SJCRH30 (cell line): ENCODE measurements at regions not wholly inside any gene's neighbourhood (a gene's known extent, or its start where the extent isn't known, plus 50 kb on each side); places are given as distances from the start of the nearest gene placed in this dataset.

Experiments used
- DNase-seq, 2 experiments: peaks; one replicate each; pipeline ENCODE4 v3.0.0-alpha.2; 2015 to 2020
- H3K27ac ChIP-seq: fragments of 250-450 bp; sonication (Bioruptor Pico); 2 replicates; pipeline ENCODE4 v1.5.1; 2020; ENCODE audit warnings: mild to moderate bottlenecking, moderate library complexity
- H3K27me3 ChIP-seq: fragments of 250-450 bp; sonication (Bioruptor Pico); 2 replicates; pipeline ENCODE4 v1.5.1; 2020; ENCODE audit warnings: mild to moderate bottlenecking, moderate library complexity
- H3K36me3 ChIP-seq: fragments of 250-450 bp; sonication (Bioruptor Pico); 2 replicates; pipeline ENCODE4 v1.5.1; 2020; ENCODE audit warnings: mild to moderate bottlenecking, moderate library complexity
- H3K4me1 ChIP-seq: fragments of 250-450 bp; sonication (Bioruptor Pico); 2 replicates; pipeline ENCODE4 v1.5.1; 2020; ENCODE audit warnings: mild to moderate bottlenecking, moderate library complexity
- H3K4me3 ChIP-seq: fragments of 250-450 bp; sonication (Bioruptor Pico); 2 replicates; pipeline ENCODE4 v1.5.1; 2020; ENCODE audit warnings: mild to moderate bottlenecking, moderate library complexity
- H3K9me3 ChIP-seq: fragments of 250-450 bp; sonication (Bioruptor Pico); replicated peaks from 2 replicates; pipeline ENCODE4 v1.5.1; 2020; ENCODE audit warnings: mild to moderate bottlenecking, moderate library complexity

DNA sequence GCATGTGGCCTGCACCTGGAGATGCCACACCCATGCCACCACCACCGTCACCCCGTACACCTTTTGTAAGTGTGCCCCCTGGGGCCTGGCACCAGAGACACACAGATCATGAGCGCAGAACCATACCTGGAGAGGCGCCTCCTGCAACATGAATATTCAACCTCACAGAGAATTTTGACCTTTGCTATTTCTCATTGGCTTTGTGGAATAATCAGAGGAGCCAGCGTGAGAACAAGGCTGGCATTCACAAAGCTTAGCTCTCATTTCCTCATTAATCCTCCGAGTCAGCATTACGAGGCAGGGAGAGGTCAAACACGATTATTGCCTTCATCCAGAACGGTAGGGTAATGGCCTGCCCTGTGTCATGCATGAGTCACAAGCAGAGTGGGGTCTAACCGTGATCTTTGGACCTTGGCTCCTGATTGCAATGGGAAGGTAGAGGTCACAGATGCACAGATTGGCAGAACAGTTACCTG is 73.0 kb upstream of the POMGNT2 start:
- Histone ChIP-seq H3K36me3 (no peaks in the 10 kb centered on the region), H3K9me3 (no peaks in the 10 kb centered on the region), H3K4me3 (no peak overlapping the region), H3K27ac (no peak overlapping the region), H3K27me3 (no peaks in the 10 kb centered on the region), H3K4me1 (no peaks in the 10 kb centered on the region)
- DNase-seq: no peak

DNA sequence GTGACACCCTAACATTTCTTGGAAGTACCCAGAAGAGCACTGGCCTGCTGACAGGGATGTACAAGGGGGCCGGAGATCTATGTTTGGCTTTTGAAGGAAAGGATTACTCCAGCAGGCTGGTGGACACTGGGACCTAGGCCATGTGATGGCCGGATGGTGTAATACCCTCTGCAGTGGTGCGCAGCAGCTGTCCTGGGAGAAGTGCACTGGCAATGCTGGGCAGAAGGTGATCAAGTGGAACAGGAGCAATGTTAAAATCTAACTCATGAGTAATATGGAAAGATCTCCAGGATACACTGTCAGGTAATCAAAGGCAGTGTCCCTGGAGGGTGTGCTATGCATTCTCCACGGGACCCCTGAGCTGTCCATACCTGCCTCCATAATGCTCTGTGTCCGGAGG is 71.2 kb upstream of the POMGNT2 start:
- Histone ChIP-seq H3K4me1 (no peaks in the 10 kb centered on the region), H3K27ac (no peak overlapping the region), H3K27me3 (no peaks in the 10 kb centered on the region), H3K4me3 (no peak overlapping the region), H3K9me3 (no peaks in the 10 kb centered on the region), H3K36me3 (no peaks in the 10 kb centered on the region)
- no peak for DNase-seq

DNA sequence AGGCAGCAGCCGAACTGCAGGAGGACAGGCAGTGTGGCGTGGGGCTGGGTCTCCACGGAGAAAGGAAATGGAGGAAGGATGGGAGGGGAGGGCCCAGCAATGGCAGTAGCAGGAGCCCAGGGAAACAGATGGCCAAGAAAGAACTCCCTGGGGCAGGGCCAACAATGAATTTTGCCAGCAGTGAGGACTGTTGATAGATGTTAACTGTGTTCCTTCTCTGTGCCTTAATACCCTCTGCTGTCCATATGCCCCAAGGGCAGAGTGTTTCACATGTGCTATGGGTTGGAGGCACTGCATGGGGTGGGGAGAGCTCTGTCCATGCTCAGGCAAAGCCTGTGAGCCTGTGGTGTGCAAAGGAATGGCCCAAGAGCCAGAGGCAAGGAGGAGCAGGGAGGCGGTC is 70.8 kb upstream of the POMGNT2 start:
- H3K4me1 ChIP-seq: no peaks in the 10 kb centered on the region
- no peaks in the 10 kb centered on the region for H3K9me3 ChIP-seq
- DNase-seq: no peak
- no peak overlapping the region for H3K27ac ChIP-seq
- H3K27me3 ChIP-seq: no peaks in the 10 kb centered on the region
- H3K4me3 ChIP-seq: no peak overlapping the region
- H3K36me3 ChIP-seq: no peaks in the 10 kb centered on the region

DNA sequence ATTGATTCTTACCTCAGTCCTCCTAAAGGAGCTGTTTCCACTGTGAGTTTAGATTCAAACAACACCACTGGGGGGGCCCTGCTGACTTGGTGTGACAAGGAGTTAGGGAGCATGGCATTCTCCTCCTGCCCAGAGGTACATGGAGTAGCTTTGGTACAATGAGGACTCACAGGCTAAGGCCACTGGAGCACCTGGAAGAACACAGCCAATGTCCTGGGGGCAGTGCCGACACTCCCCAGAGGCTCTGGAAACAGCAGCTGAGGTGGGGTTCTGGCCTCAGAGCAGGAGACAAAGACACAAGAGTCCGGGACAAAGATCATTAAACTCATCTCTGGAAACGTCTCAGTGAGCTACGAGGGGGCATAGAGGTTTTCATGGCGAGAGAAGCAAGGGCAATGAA is 69.7 kb upstream of the POMGNT2 start:
- no peak for DNase-seq
- no peaks in the 10 kb centered on the region for H3K27me3 ChIP-seq

DNA sequence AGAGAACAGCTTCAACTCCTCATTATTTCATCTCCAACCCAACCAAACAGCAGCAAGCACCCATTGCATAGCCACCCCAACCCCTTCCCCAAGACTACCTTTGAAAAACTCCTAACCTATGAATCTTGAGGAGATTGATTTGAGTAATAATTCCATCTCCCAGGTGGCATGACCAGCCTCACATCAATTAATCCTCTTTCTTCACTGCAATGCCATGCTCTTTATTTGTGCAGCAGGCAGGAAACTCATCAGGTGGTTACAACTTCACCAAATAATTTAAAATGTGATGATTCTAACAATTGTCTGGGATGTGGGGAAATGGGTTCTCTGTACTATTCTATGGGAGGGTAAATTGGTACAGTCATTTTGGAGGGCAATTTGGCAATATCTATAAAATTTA is 68.1 kb upstream of the POMGNT2 start:
- no peaks in the 10 kb centered on the region for H3K9me3 ChIP-seq
- H3K4me1 ChIP-seq: no peaks in the 10 kb centered on the region
- no peak overlapping the region for H3K4me3 ChIP-seq
- no peaks in the 10 kb centered on the region for H3K36me3 ChIP-seq
- no peak for DNase-seq
- H3K27me3 ChIP-seq: no peaks in the 10 kb centered on the region
- H3K27ac ChIP-seq: no peak overlapping the region

More for the DNA sequence above, 69.7 kb upstream of the POMGNT2 start:
- Histone ChIP-seq H3K4me1 (no peaks in the 10 kb centered on the region), H3K27ac (no peak overlapping the region), H3K4me3 (no peak overlapping the region), H3K36me3 (no peaks in the 10 kb centered on the region), H3K9me3 (no peaks in the 10 kb centered on the region)

DNA sequence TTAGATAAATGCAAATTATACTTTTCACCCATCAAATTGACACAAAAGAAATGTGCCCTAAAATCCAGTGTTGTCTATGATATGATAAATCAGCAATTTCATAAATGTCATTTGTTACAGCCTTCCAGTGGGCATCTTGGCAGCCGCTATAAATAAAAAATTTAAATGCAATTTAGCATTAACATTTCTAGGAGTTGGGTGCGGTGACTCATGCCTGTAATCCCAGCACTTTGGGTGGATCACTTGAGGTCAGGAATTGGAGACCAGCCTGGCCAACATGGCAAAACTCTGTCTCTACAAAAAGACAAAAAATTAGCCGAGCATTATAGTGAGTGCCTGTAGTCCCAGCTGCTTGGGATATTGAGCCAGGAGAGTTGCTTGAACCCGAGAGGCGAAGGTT is 65.9 kb upstream of the POMGNT2 start:
- Histone ChIP-seq H3K4me3 (no peak overlapping the region), H3K9me3 (no peaks in the 10 kb centered on the region), H3K27ac (no peak overlapping the region), H3K4me1 (no peaks in the 10 kb centered on the region), H3K36me3 (no peaks in the 10 kb centered on the region), H3K27me3 (no peaks in the 10 kb centered on the region)
- no peak for DNase-seq

DNA sequence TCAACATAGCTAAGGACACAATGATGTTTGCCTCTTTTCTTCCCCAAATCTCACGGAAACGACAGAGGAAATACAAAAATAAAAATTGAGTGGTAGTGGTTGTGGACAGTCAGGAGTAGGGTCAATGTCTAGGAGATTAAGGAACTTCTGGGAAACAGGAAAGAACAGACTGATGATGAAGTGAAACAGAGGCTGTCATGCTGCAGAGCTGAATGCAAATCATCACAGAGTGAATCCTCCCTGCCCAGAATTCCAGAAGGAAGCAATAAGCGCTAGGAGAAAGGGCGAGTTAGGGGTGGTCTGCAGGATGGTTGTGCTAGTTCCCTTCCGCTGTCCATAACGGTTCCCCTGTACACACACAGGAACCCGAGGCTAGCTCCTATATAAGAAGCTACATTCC is 64.7 kb upstream of the POMGNT2 start:
- Histone ChIP-seq H3K27me3 (no peaks in the 10 kb centered on the region), H3K36me3 (no peaks in the 10 kb centered on the region), H3K27ac (no peak overlapping the region), H3K4me3 (no peak overlapping the region), H3K9me3 (no peaks in the 10 kb centered on the region), H3K4me1 (no peaks in the 10 kb centered on the region)
- DNase-seq: no peak

DNA sequence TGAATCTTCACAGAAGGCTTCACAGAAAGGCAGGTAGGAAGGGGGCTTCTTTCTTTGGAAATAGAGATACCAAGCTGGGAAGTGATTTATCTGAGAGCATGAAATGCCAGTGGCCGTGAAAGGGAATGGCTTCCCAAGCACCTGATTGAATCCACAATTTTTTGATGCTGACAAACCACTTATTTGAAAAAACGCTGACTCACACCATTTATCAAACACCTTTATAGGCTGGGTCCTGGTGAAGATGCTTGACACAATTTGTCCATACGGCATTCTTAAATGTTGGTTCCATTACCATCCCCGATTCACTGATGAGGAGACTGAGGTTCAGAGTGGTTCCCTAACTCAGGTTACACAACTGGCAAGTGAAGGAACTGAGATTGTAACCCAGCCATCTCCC is 64.1 kb upstream of the POMGNT2 start:
- H3K4me1 ChIP-seq: no peaks in the 10 kb centered on the region
- DNase-seq: no peak
- H3K27ac ChIP-seq: no peak overlapping the region
- no peak overlapping the region for H3K4me3 ChIP-seq
- no peaks in the 10 kb centered on the region for H3K9me3 ChIP-seq
- H3K27me3 ChIP-seq: no peaks in the 10 kb centered on the region
- no peaks in the 10 kb centered on the region for H3K36me3 ChIP-seq

DNA sequence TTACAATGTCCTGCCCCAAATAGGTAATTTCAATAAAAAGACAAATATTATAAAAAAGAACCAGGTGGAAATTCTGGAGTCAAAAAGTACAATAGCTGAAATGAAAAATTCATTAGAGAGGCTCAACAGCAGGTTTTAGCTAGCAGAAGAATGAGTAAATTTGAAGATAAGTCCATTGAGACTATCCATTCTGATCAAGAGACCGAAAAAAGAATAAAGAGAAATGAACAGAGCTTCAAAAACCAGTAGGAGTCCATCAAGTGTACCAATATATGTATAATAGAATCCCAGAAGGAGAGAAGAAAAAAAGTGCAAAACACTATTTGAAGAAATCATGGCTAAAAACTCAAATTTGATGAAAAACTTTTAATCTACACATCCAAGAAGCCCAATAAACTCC is 60.5 kb upstream of the POMGNT2 start:
- Histone ChIP-seq H3K9me3 (no peaks in the 10 kb centered on the region), H3K4me1 (no peaks in the 10 kb centered on the region)
- no peak for DNase-seq

DNA sequence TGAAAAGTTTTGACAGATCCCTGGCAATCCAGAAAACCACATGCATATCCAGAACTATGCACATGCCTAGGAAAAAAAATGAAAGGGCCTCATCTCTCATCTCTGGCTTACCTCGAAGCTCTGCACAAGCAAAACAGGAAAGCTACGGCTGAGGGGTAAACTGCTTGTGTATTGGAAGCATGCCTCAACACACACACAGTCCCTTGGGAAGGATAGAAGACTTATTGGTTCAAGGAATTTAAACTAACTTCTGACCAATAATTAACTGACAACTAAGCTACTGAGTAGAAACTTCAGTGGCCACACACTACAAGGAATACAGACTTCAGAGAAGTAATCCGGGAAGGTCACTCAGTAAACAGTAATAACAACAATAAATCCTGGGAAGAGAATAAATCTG is 59.9 kb upstream of the POMGNT2 start:
- Histone ChIP-seq H3K9me3 (no peaks in the 10 kb centered on the region), H3K27me3 (no peaks in the 10 kb centered on the region), H3K27ac (no peak overlapping the region), H3K4me1 (no peaks in the 10 kb centered on the region), H3K36me3 (no peaks in the 10 kb centered on the region), H3K4me3 (no peak overlapping the region)
- DNase-seq: no peak

More for the DNA sequence above, 60.5 kb upstream of the POMGNT2 start:
- no peaks in the 10 kb centered on the region for H3K36me3 ChIP-seq
- no peak overlapping the region for H3K27ac ChIP-seq
- H3K27me3 ChIP-seq: no peaks in the 10 kb centered on the region
- no peak overlapping the region for H3K4me3 ChIP-seq

DNA sequence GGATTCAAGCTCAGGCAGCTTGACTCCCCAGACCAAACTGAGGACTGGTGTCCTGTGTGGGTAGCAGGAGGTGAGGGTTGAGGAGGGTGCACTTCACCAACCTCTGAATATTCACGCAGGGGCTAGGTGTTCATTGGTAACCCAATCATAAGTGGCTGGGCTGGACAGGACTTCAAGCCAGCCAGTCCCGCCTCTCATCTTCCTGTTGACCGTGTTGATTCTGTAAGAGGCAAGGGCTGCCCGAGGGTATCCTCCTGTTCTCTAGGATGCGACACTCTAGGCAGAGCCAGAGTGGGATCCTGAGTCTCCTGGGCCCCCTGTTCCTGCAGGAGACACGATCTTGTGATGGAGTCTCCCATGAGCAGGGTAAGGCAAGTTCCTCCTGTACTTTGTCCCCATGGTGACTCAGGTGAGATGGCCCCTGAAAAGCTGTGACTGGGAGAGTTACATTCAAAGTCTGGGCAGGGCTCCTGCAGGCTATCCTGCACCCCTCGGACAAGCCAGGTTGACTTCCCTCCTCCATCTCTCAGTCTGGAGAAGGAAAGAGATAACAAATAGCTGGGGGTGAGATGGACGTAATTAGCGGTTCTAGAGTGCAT is 58.1 kb upstream of the POMGNT2 start:
- DNase-seq: no peak
- Histone ChIP-seq H3K27ac (no peak overlapping the region), H3K4me1 (no peaks in the 10 kb centered on the region), H3K27me3 (no peaks in the 10 kb centered on the region), H3K36me3 (no peaks in the 10 kb centered on the region), H3K4me3 (no peak overlapping the region), H3K9me3 (no peaks in the 10 kb centered on the region)

DNA sequence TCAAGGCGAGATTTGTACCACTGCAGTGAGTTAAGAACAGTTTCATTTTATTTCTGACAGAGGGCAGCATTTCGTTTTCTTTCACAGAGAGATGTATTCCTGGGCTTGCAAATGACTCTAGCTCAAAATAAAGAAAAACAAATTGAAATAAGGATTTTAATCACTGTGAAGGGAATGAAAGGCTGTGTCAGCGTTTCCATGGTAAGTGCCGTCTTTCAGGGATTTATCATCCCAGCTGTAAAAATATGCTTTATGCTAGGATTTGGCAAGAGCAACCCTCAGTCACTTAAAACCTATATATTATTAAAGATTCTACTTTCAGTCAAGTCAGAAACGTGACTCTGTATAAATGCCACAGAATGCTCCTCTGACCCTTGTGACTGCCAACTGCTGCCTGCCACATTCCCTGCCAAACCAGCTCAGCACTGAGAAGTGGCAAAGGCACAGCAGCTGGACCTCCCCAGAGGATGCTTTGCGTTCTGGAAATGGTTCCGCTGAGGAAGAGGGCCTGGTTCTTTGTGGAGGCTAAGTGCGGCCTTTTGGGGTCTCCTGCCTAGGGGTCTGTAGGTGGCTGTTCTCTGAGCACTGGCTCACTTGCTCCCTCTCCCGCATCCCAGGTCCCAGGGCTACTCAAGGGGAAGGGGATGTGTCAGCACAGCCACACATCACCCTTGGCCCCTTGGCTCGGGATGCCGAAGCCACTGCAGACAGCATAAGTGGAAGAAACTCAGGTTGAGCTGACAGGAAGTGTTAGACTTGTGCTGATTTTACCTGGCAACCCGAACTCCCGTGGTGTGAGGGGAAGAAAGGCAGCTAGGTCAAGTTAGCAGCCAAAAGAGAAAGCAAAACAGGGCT is 56.6 kb upstream of the POMGNT2 start:
- no peaks in the 10 kb centered on the region for H3K36me3 ChIP-seq
- H3K27me3 ChIP-seq: no peaks in the 10 kb centered on the region
- no peak overlapping the region for H3K4me3 ChIP-seq
- DNase-seq: no peak
- H3K9me3 ChIP-seq: no peaks in the 10 kb centered on the region
- no peaks in the 10 kb centered on the region for H3K4me1 ChIP-seq
- no peak overlapping the region for H3K27ac ChIP-seq

DNA sequence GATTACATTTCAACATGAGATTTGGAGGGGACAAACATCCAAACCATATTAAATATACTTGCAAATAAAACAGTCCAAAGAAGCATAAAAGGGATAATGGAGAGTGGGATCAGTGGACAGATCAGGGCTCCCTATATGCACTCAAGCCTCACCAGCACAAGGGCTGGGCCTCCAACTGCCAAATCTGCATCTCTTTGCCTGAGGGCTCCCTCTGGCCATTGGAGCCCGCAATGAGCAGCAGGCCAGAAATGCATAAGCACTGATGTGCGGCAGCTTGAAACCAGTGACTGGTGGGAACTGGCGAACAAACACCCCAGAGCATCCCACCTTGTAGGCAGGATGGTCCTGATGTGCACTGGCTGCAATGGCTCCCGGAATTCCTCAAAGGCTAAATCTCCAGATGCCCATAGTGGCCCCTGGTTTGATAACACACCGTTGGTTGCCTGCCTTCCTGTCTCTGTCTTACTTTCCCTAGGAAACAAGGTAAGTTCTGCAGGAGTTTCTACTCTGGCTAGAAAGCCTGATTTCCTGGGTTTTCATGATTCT is 55.9 kb upstream of the POMGNT2 start:
- Histone ChIP-seq H3K27ac (no peak overlapping the region), H3K9me3 (no peaks in the 10 kb centered on the region), H3K27me3 (no peaks in the 10 kb centered on the region), H3K36me3 (no peaks in the 10 kb centered on the region), H3K4me3 (no peak overlapping the region), H3K4me1 (no peaks in the 10 kb centered on the region)
- no peak for DNase-seq

DNA sequence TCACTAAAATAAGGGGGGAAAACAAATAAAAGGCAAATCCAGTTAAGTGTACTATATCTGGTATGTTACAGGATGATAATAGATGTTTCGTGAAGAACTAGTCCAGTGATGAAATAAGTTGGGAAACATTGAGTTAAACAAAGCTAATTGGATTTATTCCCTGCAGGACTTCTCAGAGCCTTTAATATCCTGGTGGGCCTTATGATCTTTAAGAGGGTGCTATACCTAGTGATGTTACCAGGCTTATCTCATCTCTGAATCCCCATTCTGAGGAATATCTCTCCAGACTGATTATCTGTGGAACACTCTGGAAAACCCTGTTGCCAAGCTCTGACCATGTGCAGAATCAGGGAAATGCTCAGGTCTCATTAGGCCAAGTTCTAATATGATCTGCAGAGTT is 54.8 kb upstream of the POMGNT2 start:
- Histone ChIP-seq H3K27ac (no peak overlapping the region), H3K36me3 (no peaks in the 10 kb centered on the region), H3K9me3 (no peaks in the 10 kb centered on the region), H3K4me3 (no peak overlapping the region), H3K4me1 (no peaks in the 10 kb centered on the region), H3K27me3 (no peaks in the 10 kb centered on the region)
- no peak for DNase-seq

DNA sequence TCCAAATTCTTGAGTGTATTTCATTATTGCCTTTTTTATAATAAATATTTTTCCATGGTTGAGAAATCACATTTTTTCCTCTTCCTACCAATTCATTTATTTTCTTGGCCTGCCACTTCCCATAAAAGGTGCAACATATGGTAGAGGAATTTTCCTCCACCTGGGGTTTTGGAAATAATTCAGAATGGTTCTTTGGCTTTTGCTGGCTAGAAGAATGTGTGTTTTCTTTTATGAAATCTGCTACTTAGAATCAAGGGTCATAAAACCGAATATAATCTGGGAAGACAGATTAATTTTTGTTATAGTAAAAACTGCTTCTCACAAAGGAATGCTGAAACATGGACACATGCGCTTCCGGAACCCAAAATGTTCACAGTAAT is 54.0 kb upstream of the POMGNT2 start:
- no peak for DNase-seq
- H3K36me3 ChIP-seq: no peaks in the 10 kb centered on the region
- no peaks in the 10 kb centered on the region for H3K9me3 ChIP-seq

More for the DNA sequence above, 54.0 kb upstream of the POMGNT2 start:
- no peak overlapping the region for H3K27ac ChIP-seq
- H3K4me3 ChIP-seq: no peak overlapping the region
- no peaks in the 10 kb centered on the region for H3K27me3 ChIP-seq
- no peaks in the 10 kb centered on the region for H3K4me1 ChIP-seq
